ENCODE measurements at regions not wholly inside any gene's neighbourhood (a gene's known extent, or its start where the extent isn't known, plus 50 kb on each side); places are given as distances from the start of the nearest gene placed in this dataset.

DNA sequence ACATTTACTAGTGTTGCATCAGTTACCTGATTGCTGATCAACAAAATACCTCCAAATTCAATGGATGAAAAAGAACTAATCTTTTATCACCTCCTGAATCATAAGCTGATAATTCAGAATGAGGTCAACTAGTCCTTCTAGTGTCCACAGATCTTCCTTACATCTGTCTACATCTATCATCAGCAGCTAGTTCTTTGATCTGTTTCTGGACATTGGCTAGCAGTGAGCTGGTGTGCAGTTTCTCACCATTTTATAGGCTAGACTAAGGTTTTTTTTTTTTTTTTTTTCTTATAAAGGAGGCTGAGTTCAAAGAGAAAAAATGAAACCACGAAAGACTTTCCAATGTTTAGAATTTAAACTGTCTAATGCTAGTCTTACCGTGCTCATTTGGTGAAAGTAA, 534.3 kb upstream of the ST8SIA4 start:
- Histone ChIP-seq H3K36me3 (ENCODE audit: control insufficient read depth, insufficient read depth, low read length) (no peaks in the 10 kb centered on the region), H3K27me3 (ENCODE audit: control insufficient read depth, insufficient read depth, low read length) (no peaks in the 10 kb centered on the region), H3K4me3 (ENCODE audit: low read depth, low read length) (no peak overlapping the region)
- TF ChIP-seq, protein P1, sequence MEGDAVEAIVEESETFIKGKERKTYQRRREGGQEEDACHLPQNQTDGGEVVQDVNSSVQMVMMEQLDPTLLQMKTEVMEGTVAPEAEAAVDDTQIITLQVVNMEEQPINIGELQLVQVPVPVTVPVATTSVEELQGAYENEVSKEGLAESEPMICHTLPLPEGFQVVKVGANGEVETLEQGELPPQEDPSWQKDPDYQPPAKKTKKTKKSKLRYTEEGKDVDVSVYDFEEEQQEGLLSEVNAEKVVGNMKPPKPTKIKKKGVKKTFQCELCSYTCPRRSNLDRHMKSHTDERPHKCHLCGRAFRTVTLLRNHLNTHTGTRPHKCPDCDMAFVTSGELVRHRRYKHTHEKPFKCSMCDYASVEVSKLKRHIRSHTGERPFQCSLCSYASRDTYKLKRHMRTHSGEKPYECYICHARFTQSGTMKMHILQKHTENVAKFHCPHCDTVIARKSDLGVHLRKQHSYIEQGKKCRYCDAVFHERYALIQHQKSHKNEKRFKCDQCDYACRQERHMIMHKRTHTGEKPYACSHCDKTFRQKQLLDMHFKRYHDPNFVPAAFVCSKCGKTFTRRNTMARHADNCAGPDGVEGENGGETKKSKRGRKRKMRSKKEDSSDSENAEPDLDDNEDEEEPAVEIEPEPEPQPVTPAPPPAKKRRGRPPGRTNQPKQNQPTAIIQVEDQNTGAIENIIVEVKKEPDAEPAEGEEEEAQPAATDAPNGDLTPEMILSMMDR (IDR thresholded peaks at IDR 0.05; ENCODE audit: insufficient read depth, low read length, severe bottlenecking) = no peak
- DNase-seq (ENCODE audit: low read depth) (no peak), FAIRE-seq (no peak)

DNA sequence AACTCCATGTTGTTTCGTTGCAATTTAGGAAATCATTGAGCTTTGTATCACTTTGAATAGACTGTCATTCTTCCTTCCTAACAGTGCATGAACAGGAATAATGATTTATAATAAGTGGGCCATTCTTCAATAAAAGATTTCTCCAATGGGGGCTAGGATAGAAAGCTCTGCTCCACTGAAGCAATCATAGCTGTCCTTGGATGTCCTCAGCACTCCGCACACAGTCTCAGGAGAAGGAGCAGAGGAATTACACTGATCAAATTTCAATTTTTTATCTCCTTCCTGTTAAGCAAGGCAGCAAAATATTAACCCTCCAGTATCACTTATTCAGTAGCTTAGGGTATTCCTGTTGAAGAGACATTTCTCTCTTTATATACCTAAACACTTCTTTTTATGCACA, 532.7 kb upstream of the ST8SIA4 start:
- H3K4me3 ChIP-seq (ENCODE audit: low read depth, low read length) = no peak overlapping the region
- TF ChIP-seq, protein P1 (IDR thresholded peaks at IDR 0.05; ENCODE audit: insufficient read depth, low read length, severe bottlenecking) = no peak
- H3K27me3 ChIP-seq (ENCODE audit: control insufficient read depth, insufficient read depth, low read length) = no peaks in the 10 kb centered on the region
- H3K36me3 ChIP-seq (ENCODE audit: control insufficient read depth, insufficient read depth, low read length) = no peaks in the 10 kb centered on the region
- FAIRE-seq (no peak), DNase-seq (ENCODE audit: low read depth) (no peak)

DNA sequence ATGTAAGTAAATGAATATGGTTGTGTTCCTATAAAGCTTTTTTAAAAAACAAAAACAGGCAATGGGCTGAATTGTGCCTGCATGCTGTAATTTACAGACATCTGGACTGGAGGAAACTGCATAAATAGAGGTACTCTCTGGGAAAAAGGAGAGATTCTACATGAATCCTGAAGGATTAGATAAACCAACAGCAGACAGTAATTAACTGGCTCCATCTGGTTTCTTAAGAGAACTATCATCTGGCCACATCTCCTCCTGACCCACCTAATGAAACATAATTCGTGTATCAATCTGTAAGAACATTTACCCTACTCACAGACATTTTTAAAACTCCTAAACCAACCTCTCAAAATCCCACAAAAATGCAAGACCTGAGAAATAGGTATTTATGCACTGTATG, 528.1 kb upstream of the ST8SIA4 start:
- H3K36me3 ChIP-seq (ENCODE audit: control insufficient read depth, insufficient read depth, low read length) = no peaks in the 10 kb centered on the region
- TF ChIP-seq, protein P1 (IDR thresholded peaks at IDR 0.05; ENCODE audit: insufficient read depth, low read length, severe bottlenecking) = no peak
- no peaks in the 10 kb centered on the region for H3K27me3 ChIP-seq (ENCODE audit: control insufficient read depth, insufficient read depth, low read length)
- DNase-seq (ENCODE audit: low read depth) (no peak), FAIRE-seq (no peak)
- H3K4me3 ChIP-seq (ENCODE audit: low read depth, low read length) = no peak overlapping the region

DNA sequence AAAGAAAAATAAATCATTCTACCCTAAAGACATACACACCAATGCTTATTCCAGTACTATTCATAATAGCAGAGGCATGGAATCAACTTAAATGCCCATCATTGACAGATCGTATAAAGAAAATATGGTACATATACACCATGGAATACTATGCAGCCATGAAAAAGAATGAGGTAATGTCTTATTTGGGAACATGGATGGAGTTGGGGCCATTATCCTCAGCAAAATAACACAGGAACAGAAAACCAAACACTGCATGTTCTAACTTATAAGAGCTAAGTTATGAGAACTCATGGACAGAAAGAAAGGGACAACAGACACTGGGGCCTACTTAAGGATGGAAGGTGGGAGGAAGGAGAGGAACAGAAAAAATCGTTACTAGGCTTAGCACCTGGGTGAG, 527.5 kb upstream of the ST8SIA4 start:
- no peak for FAIRE-seq
- TF ChIP-seq, protein P1 (IDR thresholded peaks at IDR 0.05; ENCODE audit: insufficient read depth, low read length, severe bottlenecking) = no peak

DNA sequence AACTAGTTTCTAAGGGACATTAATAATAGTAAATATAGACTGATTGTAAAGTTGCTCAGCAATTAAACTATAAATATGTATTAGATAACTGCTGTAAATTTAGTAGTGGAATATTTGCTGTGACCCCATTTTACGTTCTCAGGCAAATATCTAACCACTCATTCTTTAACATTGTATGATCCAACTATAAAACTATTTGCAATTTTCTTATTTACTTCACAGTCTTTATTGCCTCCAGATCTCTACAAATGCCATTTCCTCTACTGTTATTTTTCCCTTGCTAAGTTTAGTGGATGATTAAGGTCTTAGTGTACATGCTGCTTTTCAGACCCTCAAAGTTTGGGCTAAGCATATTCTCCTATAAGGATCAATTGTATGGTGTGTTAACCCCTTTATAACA, 526.2 kb upstream of the ST8SIA4 start:
- FAIRE-seq = no peak
- no peak for DNase-seq (ENCODE audit: low read depth)
- Histone ChIP-seq H3K4me3 (ENCODE audit: low read depth, low read length) (no peak overlapping the region), H3K36me3 (ENCODE audit: control insufficient read depth, insufficient read depth, low read length) (no peaks in the 10 kb centered on the region), H3K27me3 (ENCODE audit: control insufficient read depth, insufficient read depth, low read length) (no peaks in the 10 kb centered on the region)
- TF ChIP-seq, protein P1 (IDR thresholded peaks at IDR 0.05; ENCODE audit: insufficient read depth, low read length, severe bottlenecking) = no peak

More for the DNA sequence above, 527.5 kb upstream of the ST8SIA4 start:
- H3K36me3 ChIP-seq (ENCODE audit: control insufficient read depth, insufficient read depth, low read length) = no peaks in the 10 kb centered on the region
- no peak for DNase-seq (ENCODE audit: low read depth)
- no peaks in the 10 kb centered on the region for H3K27me3 ChIP-seq (ENCODE audit: control insufficient read depth, insufficient read depth, low read length)
- no peak overlapping the region for H3K4me3 ChIP-seq (ENCODE audit: low read depth, low read length)

DNA sequence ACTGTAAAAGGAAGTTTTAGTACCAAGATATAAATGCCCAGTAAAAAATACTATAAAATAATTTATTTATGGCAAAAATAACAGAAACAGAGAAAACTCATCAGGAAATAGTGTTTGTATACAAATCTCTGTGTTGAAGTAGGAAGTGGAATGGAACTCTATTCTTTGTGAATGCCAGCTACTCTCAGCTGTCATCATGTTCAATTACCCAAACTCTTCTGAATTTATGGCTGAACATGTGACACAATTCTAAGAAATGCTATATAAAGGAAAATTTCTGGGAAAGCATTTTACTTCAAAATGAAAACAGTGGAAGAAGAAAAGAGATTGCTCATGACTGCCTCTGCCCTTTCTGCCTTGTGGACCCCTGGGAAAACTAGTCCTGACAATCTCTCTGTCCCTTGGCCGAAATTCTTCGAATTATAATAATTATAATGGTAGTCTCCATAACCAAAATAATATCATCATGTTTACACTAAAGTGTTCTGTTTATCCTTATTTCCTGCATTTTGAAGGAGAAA, 522.3 kb upstream of the ST8SIA4 start:
- DNase-seq (ENCODE audit: low read depth) (no peak), FAIRE-seq (no peak)
- Histone ChIP-seq H3K36me3 (ENCODE audit: control insufficient read depth, insufficient read depth, low read length) (no peaks in the 10 kb centered on the region), H3K27me3 (ENCODE audit: control insufficient read depth, insufficient read depth, low read length) (no peaks in the 10 kb centered on the region), H3K4me3 (ENCODE audit: low read depth, low read length) (no peak overlapping the region)
- TF ChIP-seq, protein P1 (IDR thresholded peaks at IDR 0.05; ENCODE audit: insufficient read depth, low read length, severe bottlenecking) = no peak

All from bronchial epithelial cell (primary cell).